HG03139 (cell line): ENCODE measurements at regions not wholly inside any gene's neighbourhood (a gene's known extent, or its start where the extent isn't known, plus 50 kb on each side); places are given as distances from the start of the nearest gene placed in this dataset.
"Not testable (repeated sequence)": the region's sequence is repeated elsewhere in the genome, so short reads cannot be mapped to it uniquely, and the experiment has no call there.

Experiments used
- ATAC-seq: cut with Tn5 transposase; IDR thresholded peaks from one replicate; pipeline ENCODE4 v1.9.1; 2021; ENCODE audit not compliant: unreplicated experiment

GRCh38 chr5:1596462-1597092, 72.8 kb upstream of the LPCAT1 start:
- not testable (repeated sequence) for ATAC-seq

DNA sequence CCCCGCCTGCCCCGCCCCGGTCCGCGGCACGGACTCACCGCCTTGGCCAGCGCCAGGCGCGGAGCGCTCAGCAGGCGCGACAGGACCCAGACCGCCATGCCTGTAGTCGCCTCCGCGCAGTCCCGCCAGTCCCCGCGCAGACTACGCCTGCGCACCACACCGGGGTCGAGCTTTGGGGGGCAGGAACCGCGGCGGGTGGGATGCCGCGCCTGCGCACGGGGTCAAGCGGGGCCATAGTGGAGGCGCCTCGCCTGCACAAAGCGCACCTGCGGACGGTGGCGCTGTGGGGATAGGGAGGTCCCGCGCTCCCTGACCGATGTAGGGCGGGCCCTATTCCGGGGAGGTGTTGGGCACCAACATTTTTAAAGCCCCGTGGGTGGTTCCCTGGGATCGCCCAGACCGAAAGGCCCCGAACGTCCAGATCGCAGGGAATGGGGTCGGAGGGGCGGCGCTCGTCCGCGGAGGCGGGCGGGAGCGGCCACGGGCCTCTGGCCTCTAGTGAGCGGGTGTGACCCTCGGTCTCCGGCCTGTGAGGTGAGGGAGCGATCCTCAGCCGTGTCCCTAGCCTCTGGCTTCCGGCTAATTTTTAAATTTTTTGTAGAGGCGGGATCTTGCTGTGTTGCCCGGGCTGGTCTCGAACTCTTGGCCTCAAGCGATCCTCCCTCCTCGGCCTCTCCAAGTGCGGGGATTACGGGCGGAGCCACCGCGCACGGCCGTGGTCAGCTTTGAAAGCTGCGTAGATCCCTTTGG, 70.8 kb upstream of the LPCAT1 start:
- peak; percentile 79 for ATAC-seq

DNA sequence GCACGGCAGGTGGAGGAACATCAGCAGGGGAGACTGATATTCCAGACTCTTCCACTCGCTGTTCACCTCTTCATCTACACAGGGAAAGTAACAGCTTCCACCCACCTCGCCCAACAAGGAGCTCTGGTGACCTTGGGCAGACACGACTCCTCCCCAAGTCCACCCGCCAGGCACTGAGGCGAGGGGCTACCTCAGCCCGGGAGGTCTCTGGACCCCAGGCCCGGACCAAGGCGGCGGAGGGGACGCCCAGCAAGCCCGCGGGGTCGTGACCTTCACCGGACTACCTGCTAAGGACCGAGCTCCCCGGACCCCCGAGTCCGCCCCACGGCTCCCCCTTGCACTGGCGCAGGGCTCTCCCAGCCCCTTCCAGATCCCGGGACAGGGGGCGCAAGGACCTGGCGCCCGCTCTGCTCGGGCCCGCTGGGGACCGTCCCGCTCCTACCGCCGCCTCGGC, 70.2 kb upstream of the LPCAT1 start:
- ATAC-seq: peak; percentile 6

GRCh38 chr5:1588071-1588694, 64.4 kb upstream of the LPCAT1 start:
- ATAC-seq: not testable (repeated sequence)

DNA sequence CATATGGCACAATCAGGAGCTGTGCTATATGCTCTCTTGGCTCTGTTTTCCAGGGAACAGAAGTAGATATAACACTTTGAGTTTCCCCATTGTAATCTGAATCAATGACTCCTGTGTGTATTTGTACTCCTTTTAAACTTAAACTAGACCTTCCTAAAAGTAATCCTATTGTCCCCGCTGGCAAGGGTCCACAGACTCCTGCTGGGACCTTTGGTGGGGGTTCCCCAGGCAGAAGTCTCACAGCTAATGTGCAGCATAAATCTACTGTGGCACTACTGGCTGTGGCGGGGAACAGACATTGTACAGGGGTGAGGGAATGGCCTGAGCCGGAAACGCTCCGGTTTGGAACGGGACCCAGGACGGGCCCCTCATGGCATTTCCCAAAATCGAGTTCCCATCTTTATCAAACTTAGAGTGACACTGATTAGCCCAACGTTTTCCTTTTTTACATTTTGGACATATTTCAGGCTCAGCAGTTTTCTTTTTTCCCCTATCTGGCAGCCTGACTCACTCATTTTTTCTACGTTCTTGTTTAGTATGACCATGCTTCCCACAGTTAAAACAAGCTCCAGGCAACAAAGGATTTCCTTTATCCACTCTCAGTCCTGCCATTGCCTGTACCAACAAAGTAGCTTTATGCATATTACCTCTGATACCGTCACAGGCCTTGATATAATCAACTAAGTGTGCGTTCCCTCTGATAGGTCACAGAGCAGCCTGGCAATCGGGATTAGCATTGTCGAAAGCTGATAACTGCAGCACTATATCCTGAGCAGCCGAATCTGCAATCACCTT, 59.5 kb upstream of the LPCAT1 start:
- not testable (repeated sequence) for ATAC-seq

DNA sequence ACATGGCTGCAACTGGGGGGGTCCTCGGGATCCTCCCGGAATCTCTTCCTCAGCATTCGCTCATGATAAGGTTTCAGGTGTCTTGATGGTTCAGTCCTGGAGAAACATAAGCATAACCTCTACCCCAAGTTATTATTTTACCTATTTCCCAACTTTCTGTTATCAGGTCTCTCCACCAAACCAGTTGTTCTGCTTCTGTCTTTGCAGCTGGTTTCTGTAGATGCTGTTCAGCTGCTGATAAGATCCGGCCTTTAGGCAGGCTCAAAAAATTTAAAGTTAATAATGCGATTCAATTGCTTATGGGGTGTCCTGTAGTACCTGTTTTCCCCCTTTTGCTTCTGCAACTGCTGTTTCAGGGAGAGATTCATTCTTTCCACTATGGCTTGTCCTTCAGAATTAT, 55.6 kb upstream of the LPCAT1 start:
- ATAC-seq: not testable (repeated sequence)

DNA sequence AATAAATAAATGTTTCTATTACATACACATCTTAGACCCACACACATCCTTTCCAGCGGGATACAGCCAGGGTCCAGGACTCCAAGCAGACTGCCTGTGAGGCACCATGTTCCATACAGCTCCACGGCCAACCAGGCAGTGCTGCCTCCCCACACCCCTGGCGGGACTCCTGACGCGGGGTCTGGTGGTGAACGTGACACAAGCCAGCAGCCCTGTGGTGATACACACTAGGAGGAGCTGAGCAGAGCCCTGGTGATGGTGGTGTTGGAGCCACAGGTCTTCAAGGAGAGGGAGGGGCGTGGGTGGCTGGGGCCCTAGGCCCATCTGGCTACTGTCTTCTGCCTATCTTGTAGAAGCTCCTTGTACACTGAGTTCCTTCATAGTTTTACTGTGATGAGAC, 53.1 kb upstream of the LPCAT1 start:
- ATAC-seq: not testable (repeated sequence)

GRCh38 chr5:1575991-1576714, 52.4 kb upstream of the LPCAT1 start:
- not testable (repeated sequence) for ATAC-seq

- not testable (repeated sequence) for ATAC-seq
These were observed 51.7 kb upstream of the LPCAT1 start for GRCh38 chr5:1575491-1575890.

- ATAC-seq: not testable (repeated sequence)
These were observed 50.2 kb upstream of the LPCAT1 start for GRCh38 chr5:1574023-1574318.

DNA sequence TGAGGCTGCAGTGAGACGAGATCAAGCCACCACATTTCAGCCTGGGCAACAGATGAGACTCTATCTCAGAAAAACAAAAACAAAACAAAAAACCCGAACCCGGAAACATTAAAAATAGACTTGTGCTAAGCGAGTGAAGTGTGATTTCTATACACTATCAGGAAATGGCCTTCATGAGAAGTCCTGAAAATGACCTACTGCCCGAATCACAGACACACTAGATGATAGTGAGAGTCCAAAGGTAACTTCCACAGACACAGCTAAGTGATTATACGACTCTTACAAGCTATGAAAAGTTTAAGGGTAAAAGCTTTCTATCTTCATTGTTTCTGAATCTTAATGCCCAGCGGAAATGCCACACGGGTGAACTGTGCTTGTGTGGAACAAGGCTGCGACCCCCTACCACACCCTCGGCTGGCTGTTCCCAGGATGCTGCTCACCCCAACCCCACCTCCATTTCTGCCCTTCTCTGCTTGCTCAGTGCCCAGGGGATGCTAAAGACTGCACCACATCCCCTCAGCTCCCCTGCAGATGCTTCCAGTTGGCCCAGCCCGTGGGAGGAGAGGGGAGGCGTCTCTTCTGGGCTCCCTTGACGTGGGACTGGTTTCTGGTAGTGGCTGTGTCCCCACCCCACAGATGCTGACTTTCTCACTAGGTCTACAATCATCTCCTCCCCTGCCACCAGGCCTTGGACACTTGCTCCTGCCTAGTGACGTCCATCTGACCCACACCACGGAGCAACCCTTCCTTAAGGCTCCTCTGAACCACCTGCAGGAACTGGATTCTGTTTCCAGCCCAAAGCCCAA, 49.7 kb upstream of the LPCAT1 start:
- not testable (repeated sequence) for ATAC-seq
